SU-DHL-6 (cell line): ENCODE measurements at regions not wholly inside any gene's neighbourhood (a gene's known extent, or its start where the extent isn't known, plus 50 kb on each side); places are given as distances from the start of the nearest gene placed in this dataset.

Source experiments
- H2AFZ ChIP-seq: fragments of 200-600 bp; sonication (generic); 2 replicates; pipeline ENCODE4 v1.6.1; 2014; ENCODE audit warnings: low read depth, mild to moderate bottlenecking, moderate library complexity, mixed read lengths, antibody characterized with exemption, low read length; ENCODE audit not compliant: severe bottlenecking
- H3F3A ChIP-seq: fragments of 200-600 bp; shearing (Covaris generic); 2 replicates; pipeline ENCODE4 v1.6.0; 2016; ENCODE audit warnings: antibody characterized with exemption, mild to moderate bottlenecking; ENCODE audit not compliant: insufficient read depth
- H3K27ac ChIP-seq: fragments of 200-600 bp; sonication (generic); 2 replicates; pipeline ENCODE4 v1.5.1; 2016; ENCODE audit warnings: low read depth, mild to moderate bottlenecking, low read length, moderate library complexity, mixed read lengths
- H3K27me3 ChIP-seq: fragments of 200-600 bp; sonication (generic), shearing (Covaris generic); 2 replicates; pipeline ENCODE4 v1.6.0; 2014; ENCODE audit warnings: mild to moderate bottlenecking, low read length
- H3K36me3 ChIP-seq: fragments of 200-600 bp; sonication (generic); 2 replicates; pipeline ENCODE4 v1.6.1; 2014; ENCODE audit warnings: mild to moderate bottlenecking, low read length, mixed read lengths
- H3K4me2 ChIP-seq: fragments of 300-600, 200-600 bp; shearing (Covaris generic), sonication (generic); 2 replicates; pipeline ENCODE4 v1.6.0; 2014; ENCODE audit warnings: low read length, low read depth, mild to moderate bottlenecking; ENCODE audit not compliant: poor library complexity, severe bottlenecking
- H3K4me3 ChIP-seq: fragments of 200-600 bp; sonication (generic); 2 replicates; pipeline ENCODE4 v1.5.1; 2014; ENCODE audit warnings: antibody characterized with exemption, low read length, mild to moderate bottlenecking, mixed read lengths; ENCODE audit not compliant: insufficient read depth, poor library complexity, severe bottlenecking
- H3K79me2 ChIP-seq: fragments of 200-600 bp; sonication (generic); 2 replicates; pipeline ENCODE4 v1.6.1; 2014; ENCODE audit warnings: mild to moderate bottlenecking, low read length, moderate library complexity; ENCODE audit not compliant: insufficient read depth
- H3K9ac ChIP-seq: fragments of 200-600 bp; sonication (generic); 2 replicates; pipeline ENCODE4 v1.7.0; 2014; ENCODE audit warnings: mild to moderate bottlenecking, low read length
- H3K9me2 ChIP-seq: fragments of 200-600 bp; sonication (generic); replicated peaks from 2 replicates; pipeline ENCODE4 v1.6.1; 2014; ENCODE audit warnings: low read length; ENCODE audit not compliant: insufficient read depth
- H3K9me3 ChIP-seq: fragments of 200-600 bp; sonication (generic); 2 replicates; pipeline ENCODE4 v1.6.1; 2014; ENCODE audit warnings: low read length, mixed read lengths; ENCODE audit not compliant: insufficient read depth
- H4K20me1 ChIP-seq: fragments of 200-600 bp; sonication (generic); 2 replicates; pipeline ENCODE4 v1.6.1; 2014; ENCODE audit warnings: low read depth, mild to moderate bottlenecking, antibody characterized with exemption, low read length, moderate library complexity, mixed read lengths
- CTCF ChIP-seq: fragments of 200-600 bp; sonication (generic); IDR thresholded peaks from one replicate; pipeline ENCODE4 v1.5.1; 2017; ENCODE audit warnings: antibody characterized with exemption, mild to moderate bottlenecking, low read length, moderate library complexity; ENCODE audit not compliant: insufficient read depth, poor library complexity, severe bottlenecking
- EZH2phosphoT487 ChIP-seq: fragments of 200-600 bp; sonication (generic), shearing (Covaris generic); conservative IDR thresholded peaks from 2 replicates; pipeline ENCODE4 v1.6.1; 2018; ENCODE audit warnings: mild to moderate bottlenecking, antibody characterized with exemption, low read length, moderate library complexity, mixed read lengths

- no peak overlapping the region for H3K4me3 ChIP-seq
- H3K79me2 ChIP-seq = no peaks in the 10 kb centered on the region
- no peaks in the 10 kb centered on the region for H3K9me3 ChIP-seq
- no peak overlapping the region for H2AFZ ChIP-seq
- no peak overlapping the region for H3K27ac ChIP-seq
- no peaks in the 10 kb centered on the region for H3K36me3 ChIP-seq
- no peaks in the 10 kb centered on the region for H3K27me3 ChIP-seq
- TF ChIP-seq EZH2phosphoT487 (no peak), CTCF (no peak)
- H3F3A ChIP-seq = no peaks in the 10 kb centered on the region
- no peaks in the 10 kb centered on the region for H3K9me2 ChIP-seq
- H4K20me1 ChIP-seq = no peaks in the 10 kb centered on the region
- H3K4me2 ChIP-seq = no peak overlapping the region
- H3K9ac ChIP-seq = no peak overlapping the region
Measured at GRCh38 chr12:63228853-63229252, 77.9 kb upstream of the AVPR1A start.

- Histone ChIP-seq H3K79me2 (no peaks in the 10 kb centered on the region), H3K36me3 (no peaks in the 10 kb centered on the region), H3K4me3 (no peak overlapping the region), H2AFZ (no peak overlapping the region), H3K27ac (no peak overlapping the region), H4K20me1 (no peaks in the 10 kb centered on the region), H3K4me2 (no peak overlapping the region), H3K9ac (no peak overlapping the region), H3K27me3 (no peaks in the 10 kb centered on the region), H3F3A (no peaks in the 10 kb centered on the region), H3K9me2 (no peaks in the 10 kb centered on the region), H3K9me3 (no peaks in the 10 kb centered on the region)
- TF ChIP-seq EZH2phosphoT487 (no peak), CTCF (no peak)
Measured at GRCh38 chr12:63226792-63227463, 75.9 kb upstream of the AVPR1A start.

- no peak for TF ChIP-seq CTCF
- no peak for TF ChIP-seq EZH2phosphoT487
- H3K27ac ChIP-seq = no peak overlapping the region
Measured at GRCh38 chr12:63224396-63224795, 73.4 kb upstream of the AVPR1A start.

More at GRCh38 chr12:63224396-63224795, 73.4 kb upstream of the AVPR1A start:
- Histone ChIP-seq H3K36me3 (no peaks in the 10 kb centered on the region), H3K9ac (no peak overlapping the region), H4K20me1 (no peaks in the 10 kb centered on the region), H3K27me3 (no peaks in the 10 kb centered on the region; the same call in 1 of the 2 replicates), H3K79me2 (no peaks in the 10 kb centered on the region), H3K9me3 (no peaks in the 10 kb centered on the region), H3K4me2 (no peak overlapping the region), H3K9me2 (no peaks in the 10 kb centered on the region), H2AFZ (no peak overlapping the region), H3K4me3 (no peak overlapping the region), H3F3A (no peaks in the 10 kb centered on the region)
